ENCODE measurements at regions not wholly inside any gene's neighbourhood (a gene's known extent, or its start where the extent isn't known, plus 50 kb on each side); places are given as distances from the start of the nearest gene placed in this dataset.

DNA sequence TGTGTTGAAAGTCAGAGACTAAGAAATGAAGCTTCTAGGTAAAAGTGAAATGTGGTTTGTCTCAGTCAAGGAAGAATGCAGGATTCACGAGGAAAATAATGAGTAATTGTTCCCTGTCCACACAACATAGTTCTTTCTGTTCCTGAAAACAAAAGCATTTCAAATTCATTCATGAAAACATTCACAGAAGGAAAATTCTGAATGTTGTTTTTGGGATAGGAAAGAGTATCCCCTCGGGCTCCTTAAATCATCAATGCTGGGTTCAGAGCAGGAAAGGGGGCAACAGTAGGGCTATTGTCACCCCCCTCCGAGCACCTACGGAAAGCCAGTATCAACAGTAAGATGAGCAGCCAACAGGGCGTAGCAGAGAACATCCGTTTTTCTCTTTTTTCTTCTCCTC, 769.9 kb upstream of the ADAMTS16 start:
- in situ Hi-C loops (cut with HindIII; ENCODE audit: low pct_unique_long_range_greater_than_20kb, low sequenced_read_pairs) = no loop called here
- no peak for TF ChIP-seq JUND (IDR thresholded peaks at IDR 0.05; ENCODE audit: low read depth)
- DNase-seq (ENCODE audit: low read depth in 1 of 2, low spot score in 1 of 2) = no peak

DNA sequence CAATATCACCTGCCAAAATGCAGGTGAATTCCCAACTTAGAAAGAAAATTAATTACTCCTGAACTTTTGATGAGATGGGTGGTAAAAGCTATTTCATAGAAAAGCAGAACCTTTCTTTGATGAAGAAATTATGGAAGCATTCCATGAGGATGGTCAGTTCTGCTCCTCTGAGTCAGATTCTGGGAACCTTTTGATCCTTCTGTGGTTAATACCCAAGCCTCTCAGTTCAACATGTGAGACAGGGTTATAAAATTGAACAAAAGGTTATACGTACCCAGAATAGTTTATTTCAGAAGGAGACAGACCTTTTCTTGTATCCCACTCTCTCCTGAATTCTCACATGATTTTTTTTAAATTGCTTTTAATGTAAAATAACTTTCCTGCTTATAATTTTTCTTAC, 767.6 kb upstream of the ADAMTS16 start:
- DNase-seq (ENCODE audit: low read depth in 1 of 2, low spot score in 1 of 2) = no peak
- in situ Hi-C loops (cut with HindIII; ENCODE audit: low pct_unique_long_range_greater_than_20kb, low sequenced_read_pairs) = no loop called here
- TF ChIP-seq JUND (IDR thresholded peaks at IDR 0.05; ENCODE audit: low read depth) = no peak

- in situ Hi-C loops (cut with HindIII; ENCODE audit: low pct_unique_long_range_greater_than_20kb, low sequenced_read_pairs) = no loop called here
- DNase-seq (ENCODE audit: low read depth in 1 of 2, low spot score in 1 of 2) = no peak
- TF ChIP-seq JUND (IDR thresholded peaks at IDR 0.05; ENCODE audit: low read depth) = no peak
Observed at GRCh38 chr5:4373051-4373820, 766.9 kb upstream of the ADAMTS16 start.

DNA sequence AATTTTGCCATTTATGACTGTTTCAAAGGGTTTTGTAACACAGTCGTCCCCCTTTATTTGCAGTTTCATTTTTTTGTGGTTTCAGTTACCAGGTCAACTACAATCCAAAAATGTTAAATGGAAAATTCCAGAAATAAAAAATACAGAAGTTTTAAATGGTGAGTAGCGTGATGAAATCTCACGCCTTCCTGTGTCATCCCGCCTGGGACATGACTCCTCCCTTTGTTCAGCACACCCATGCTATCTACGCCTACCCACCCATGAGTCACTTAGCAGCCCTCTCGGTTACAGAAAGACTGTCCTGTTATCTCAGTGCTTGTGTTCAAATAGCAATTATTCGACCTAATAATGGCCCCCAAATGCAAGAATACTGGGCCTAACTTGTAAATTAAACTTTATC, 765.3 kb upstream of the ADAMTS16 start:
- in situ Hi-C loops (cut with HindIII; ENCODE audit: low pct_unique_long_range_greater_than_20kb, low sequenced_read_pairs) = no loop called here

GRCh38 chr5:4375640-4376039, 764.5 kb upstream of the ADAMTS16 start:
- DNase-seq (ENCODE audit: low read depth in 1 of 2, low spot score in 1 of 2) = no peak
- TF ChIP-seq JUND (IDR thresholded peaks at IDR 0.05; ENCODE audit: low read depth) = no peak
- in situ Hi-C loops (cut with HindIII; ENCODE audit: low pct_unique_long_range_greater_than_20kb, low sequenced_read_pairs) = no loop called here

More for the DNA sequence above, 765.3 kb upstream of the ADAMTS16 start:
- TF ChIP-seq JUND (IDR thresholded peaks at IDR 0.05; ENCODE audit: low read depth) = no peak
- no peak for DNase-seq (ENCODE audit: low read depth in 1 of 2, low spot score in 1 of 2)

DNA sequence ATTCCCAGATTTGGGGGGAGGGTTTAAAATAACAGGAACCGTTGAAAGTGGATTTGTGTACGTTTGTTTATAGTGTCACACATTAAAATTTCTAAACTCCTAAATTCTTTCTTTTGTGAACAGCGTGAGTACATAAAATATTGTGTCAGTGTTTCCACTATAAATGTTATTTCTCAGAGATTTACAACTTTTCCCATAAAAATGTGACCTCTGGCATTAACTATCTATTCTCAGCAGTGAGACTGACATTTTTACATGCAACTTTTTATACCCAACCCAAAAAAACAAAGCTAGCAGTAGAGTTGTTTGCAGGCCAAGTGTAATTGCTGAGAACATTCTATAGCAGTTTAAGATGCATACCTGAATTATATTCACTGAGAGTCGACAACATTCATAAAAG, 757.0 kb upstream of the ADAMTS16 start:
- in situ Hi-C loops (cut with HindIII; ENCODE audit: low pct_unique_long_range_greater_than_20kb, low sequenced_read_pairs) = no loop called here

DNA sequence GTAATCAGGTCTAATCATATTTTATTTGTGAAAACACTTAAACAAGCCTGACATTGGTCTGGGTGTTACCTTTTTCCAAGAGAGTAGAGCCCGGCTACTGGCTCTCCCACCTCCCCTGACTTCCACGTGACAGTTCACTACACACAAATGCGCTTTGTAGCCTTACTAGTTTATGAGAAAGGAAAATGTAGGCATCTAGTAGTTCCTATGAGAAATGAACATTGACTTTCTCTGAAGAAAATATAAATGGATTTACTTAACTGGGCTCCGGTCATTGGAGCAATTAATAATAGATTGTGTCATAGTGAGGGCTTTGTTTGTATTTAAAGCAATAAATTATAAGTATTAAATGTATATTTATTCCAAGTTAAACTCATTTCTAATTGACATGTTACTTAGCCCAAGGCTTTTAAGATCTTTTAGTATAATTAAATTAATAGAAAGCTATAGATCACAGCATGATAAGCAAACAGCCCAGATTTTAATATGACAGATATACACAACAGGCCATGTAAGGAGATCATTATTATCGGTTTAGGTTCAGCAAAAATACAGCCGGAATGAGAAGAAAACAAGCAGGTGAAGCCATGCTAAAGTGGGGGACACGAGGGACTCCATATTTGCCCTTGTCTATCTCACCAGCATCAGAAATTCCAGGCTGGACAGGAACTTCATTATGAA, 756.5 kb upstream of the ADAMTS16 start:
- in situ Hi-C loops (cut with HindIII; ENCODE audit: low pct_unique_long_range_greater_than_20kb, low sequenced_read_pairs) = no loop called here
- DNase-seq (ENCODE audit: low read depth in 1 of 2, low spot score in 1 of 2) = no peak
- no peak for TF ChIP-seq JUND (IDR thresholded peaks at IDR 0.05; ENCODE audit: low read depth)

More for the DNA sequence above, 757.0 kb upstream of the ADAMTS16 start:
- DNase-seq (ENCODE audit: low read depth in 1 of 2, low spot score in 1 of 2) = no peak
- no peak for TF ChIP-seq JUND (IDR thresholded peaks at IDR 0.05; ENCODE audit: low read depth)

DNA sequence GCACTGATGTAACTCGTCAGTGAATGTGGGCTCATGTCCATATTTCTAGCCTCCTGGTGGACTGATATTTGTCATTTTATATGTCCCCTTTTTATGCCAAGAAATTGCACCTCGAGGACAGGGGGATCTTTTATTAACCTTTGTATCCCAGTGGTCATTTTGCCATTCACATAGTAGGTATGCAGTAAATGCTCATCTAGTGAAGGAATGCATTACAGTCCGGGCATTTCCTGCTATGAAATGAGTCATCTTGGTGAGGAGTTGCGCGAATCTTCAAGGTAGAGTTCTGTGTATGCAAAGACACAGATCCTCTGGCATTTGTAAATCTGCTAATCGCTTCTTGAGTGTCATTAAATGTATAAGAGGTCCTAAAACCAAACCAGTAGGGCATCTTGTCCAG, 755.5 kb upstream of the ADAMTS16 start:
- in situ Hi-C loops (cut with HindIII; ENCODE audit: low pct_unique_long_range_greater_than_20kb, low sequenced_read_pairs) = no loop called here
- no peak for DNase-seq (ENCODE audit: low read depth in 1 of 2, low spot score in 1 of 2)

GRCh38 chr5:4386152-4386551, 754.0 kb upstream of the ADAMTS16 start:
- in situ Hi-C loops (cut with HindIII; ENCODE audit: low pct_unique_long_range_greater_than_20kb, low sequenced_read_pairs) = no loop called here
- no peak for DNase-seq (ENCODE audit: low read depth in 1 of 2, low spot score in 1 of 2)
- no peak for TF ChIP-seq JUND (IDR thresholded peaks at IDR 0.05; ENCODE audit: low read depth)

More for the DNA sequence above, 755.5 kb upstream of the ADAMTS16 start:
- no peak for TF ChIP-seq JUND (IDR thresholded peaks at IDR 0.05; ENCODE audit: low read depth)

DNA sequence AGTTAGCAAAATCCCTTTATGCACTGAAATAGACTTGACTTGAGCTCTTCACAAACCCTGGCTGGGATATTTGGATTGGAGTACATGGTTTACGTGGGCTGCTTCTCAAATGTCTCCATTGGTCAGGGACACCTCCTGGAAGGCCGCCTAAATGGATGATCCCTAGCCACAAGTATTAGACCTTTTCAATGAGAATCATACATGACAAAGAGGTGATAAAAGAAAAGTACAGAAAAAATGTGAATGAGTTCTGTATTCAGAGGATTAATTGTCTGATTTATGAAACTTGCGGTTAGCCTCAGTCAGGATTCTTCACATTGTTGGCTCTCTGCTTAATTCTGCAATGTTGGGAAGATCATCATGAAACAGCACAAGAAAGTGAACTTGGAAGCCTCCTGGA, 752.8 kb upstream of the ADAMTS16 start:
- TF ChIP-seq JUND (IDR thresholded peaks at IDR 0.05; ENCODE audit: low read depth) = no peak

GRCh38 chr5:4395752-4396151, 744.4 kb upstream of the ADAMTS16 start:
- in situ Hi-C loops (cut with HindIII; ENCODE audit: low pct_unique_long_range_greater_than_20kb, low sequenced_read_pairs) = no loop called here
- no peak for TF ChIP-seq JUND (IDR thresholded peaks at IDR 0.05; ENCODE audit: low read depth)
- DNase-seq (ENCODE audit: low read depth in 1 of 2, low spot score in 1 of 2) = no peak

More for the DNA sequence above, 752.8 kb upstream of the ADAMTS16 start:
- no peak for DNase-seq (ENCODE audit: low read depth in 1 of 2, low spot score in 1 of 2)
- in situ Hi-C loops (cut with HindIII; ENCODE audit: low pct_unique_long_range_greater_than_20kb, low sequenced_read_pairs) = no loop called here

DNA sequence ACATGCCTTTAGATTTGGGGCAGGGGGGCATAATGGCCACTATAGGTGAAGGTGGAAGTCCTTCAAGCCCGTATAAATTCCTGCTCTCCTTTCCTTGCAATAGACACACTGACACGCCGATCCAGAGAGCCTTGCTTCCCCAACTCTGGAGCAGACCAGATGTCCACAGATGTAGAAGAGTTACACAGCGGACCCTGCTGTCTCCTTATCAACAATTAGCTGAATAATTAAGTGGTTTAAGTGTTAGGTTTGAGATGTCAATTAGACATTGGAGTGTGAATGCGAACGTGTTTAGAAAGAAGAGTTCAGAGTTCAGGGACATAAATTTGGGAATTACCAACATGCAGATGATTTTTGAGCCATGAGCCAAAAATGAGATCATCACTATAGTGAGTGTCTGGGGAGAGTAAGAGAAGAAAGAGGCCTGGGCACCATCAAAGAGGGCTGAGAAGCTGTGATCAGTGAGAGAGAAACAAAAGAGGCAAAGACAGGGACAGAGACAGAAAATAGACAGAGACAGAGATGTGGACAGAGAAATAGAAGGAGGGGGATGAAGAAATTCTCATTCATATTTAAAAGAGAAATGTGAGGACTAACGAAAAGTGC, 734.4 kb upstream of the ADAMTS16 start:
- no peak for TF ChIP-seq JUND (IDR thresholded peaks at IDR 0.05; ENCODE audit: low read depth)
- in situ Hi-C loops (cut with HindIII; ENCODE audit: low pct_unique_long_range_greater_than_20kb, low sequenced_read_pairs) = no loop called here
- no peak for DNase-seq (ENCODE audit: low read depth in 1 of 2, low spot score in 1 of 2)

GRCh38 chr5:4410151-4410550, 730.0 kb upstream of the ADAMTS16 start:
- in situ Hi-C loops (cut with HindIII; ENCODE audit: low pct_unique_long_range_greater_than_20kb, low sequenced_read_pairs) = no loop called here
- DNase-seq (ENCODE audit: low read depth in 1 of 2, low spot score in 1 of 2) = no peak
- TF ChIP-seq JUND (IDR thresholded peaks at IDR 0.05; ENCODE audit: low read depth) = no peak
